HG03175 (cell line): ENCODE measurements at regions not wholly inside any gene's neighbourhood (a gene's known extent, or its start where the extent isn't known, plus 50 kb on each side); places are given as distances from the start of the nearest gene placed in this dataset.
"Not testable (repeated sequence)": the region's sequence is repeated elsewhere in the genome, so short reads cannot be mapped to it uniquely, and the experiment has no call there.

Experiments used
- ATAC-seq: cut with Tn5 transposase; IDR thresholded peaks from one replicate; pipeline ENCODE4 v1.9.1; 2021; ENCODE audit warnings: mild to moderate bottlenecking, moderate library complexity; ENCODE audit not compliant: unreplicated experiment

DNA sequence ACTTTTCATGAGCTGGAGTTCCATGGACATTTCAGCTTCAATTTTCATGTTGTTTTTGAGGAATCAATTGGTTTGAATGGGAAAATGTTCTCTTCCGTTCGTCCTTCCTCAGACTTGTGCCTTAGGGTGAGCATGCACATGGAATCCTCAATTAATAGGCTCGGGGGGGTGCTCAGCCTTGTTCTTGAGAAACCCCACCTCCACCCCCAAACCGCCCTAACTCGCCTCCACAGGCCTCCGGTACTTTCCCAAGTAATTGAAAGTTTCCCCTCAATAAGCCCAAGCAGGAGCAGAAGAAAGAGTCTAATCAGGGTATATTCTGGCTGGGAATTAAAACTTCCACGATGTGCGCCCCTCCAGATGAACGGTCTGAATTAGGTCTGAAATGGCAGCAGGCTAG, 945.2 kb downstream of the GRID1 start:
- no peak for ATAC-seq

DNA sequence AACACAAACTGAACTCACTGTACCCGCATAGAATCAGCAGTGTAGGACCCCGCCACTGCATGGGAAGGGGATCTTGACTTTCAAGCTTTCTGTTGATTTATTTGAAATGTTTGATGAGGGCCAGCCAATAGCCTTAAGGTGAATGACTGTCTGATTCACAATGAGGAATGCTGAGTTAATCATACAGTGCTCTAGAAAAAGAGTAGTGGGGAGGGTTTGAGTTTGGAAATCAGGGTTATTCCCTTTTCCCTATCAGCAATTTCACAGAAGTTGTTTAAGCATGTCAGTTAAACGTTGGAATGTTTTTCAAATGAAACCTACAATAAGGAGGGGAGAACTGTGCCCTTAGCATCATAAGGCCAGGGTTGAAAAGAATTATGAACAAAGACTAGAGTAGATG, 937.5 kb downstream of the GRID1 start:
- ATAC-seq, result no peak

GRCh38 chr10:85430991-85431390, 935.6 kb downstream of the GRID1 start:
- no peak for ATAC-seq

DNA sequence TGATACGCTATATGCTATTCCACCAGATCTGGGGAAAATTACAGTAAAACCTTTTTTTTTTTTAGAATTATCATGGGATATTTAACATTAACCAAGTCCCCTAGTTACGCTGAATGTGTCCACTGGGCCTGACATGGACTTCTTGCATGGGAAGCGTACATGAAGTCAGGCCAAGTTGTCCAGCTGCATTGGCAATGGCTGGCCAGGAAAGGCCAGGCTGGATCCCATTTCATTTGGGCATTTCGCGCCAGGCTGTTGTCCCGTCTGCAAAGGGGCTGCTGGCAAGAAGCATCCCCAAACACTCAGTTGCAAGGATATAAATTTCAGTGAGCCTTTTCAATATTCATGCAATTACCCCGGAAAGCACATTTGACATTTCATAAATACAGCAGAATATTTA, 933.3 kb downstream of the GRID1 start:
- no peak for ATAC-seq

GRCh38 chr10:85444868-85445267, 921.7 kb downstream of the GRID1 start:
- ATAC-seq, result no peak

- ATAC-seq, result no peak
These were observed 920.9 kb downstream of the GRID1 start for GRCh38 chr10:85445702-85446101.

GRCh38 chr10:85446827-85447226, 919.8 kb downstream of the GRID1 start:
- no peak for ATAC-seq

DNA sequence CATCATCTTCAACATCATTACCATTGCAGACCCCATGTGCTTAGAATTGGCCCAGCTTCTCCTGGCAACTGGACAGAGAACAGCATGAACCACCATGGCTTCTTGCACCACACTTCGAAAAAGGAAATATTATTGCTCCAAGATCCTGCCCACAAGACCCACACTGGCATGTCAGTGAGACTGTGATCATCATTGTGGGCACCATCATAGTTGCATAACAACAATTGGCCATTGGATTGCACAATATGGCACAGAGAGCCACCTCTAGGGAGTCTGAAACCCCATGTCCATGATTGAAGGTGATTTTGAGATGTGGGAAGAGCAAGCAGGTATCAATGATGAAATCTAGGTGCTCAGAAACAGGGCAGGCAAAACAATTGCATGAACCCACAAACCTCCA, 918.9 kb downstream of the GRID1 start:
- ATAC-seq, result no peak

GRCh38 chr10:85448716-85449115, 917.9 kb downstream of the GRID1 start:
- no peak for ATAC-seq

- no peak for ATAC-seq
These were observed 912.2 kb downstream of the GRID1 start for GRCh38 chr10:85454386-85454785.

DNA sequence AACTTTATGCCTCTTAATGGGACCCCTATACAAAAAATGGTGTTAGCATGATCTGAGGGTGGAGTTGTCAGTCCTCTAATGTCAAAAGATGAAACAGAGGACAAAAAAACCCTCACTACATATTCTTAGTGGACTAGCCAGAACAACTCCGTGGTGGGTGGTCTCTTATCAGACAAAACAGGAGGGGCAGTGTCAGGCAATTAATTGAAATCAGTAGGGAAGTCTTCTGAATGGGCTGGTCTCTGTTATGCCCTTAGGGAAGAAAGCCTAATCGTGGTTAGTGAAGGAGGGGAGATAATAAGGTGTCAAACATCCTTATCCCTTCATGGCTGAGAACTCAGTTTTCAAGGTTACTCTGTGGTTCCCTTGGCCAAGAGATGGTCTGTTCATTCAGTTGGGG, 909.4 kb downstream of the GRID1 start:
- ATAC-seq, result no peak

- ATAC-seq, result no peak
These were observed 908.3 kb downstream of the GRID1 start for GRCh38 chr10:85458324-85458723.

DNA sequence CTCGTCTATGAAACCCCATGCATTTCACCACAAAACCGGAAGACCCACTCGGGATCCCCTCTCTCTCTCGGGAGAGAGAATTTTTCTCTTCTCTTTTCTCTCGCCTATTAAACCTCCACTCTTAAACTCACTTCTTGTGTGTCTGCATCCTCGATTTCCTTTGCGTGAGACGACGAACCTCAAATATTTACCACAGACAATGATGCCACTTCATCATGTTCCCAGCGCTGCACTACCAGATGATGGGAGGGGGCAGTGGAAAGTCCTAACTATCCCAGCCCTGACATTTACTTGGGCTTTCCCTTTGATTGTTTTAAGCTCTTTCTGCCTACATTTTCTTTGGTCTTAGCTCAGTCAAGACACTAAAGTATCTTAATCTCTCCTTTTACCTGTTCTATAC, 906.7 kb downstream of the GRID1 start:
- no peak for ATAC-seq

GRCh38 chr10:85464336-85464735, 902.3 kb downstream of the GRID1 start:
- ATAC-seq, result no peak

DNA sequence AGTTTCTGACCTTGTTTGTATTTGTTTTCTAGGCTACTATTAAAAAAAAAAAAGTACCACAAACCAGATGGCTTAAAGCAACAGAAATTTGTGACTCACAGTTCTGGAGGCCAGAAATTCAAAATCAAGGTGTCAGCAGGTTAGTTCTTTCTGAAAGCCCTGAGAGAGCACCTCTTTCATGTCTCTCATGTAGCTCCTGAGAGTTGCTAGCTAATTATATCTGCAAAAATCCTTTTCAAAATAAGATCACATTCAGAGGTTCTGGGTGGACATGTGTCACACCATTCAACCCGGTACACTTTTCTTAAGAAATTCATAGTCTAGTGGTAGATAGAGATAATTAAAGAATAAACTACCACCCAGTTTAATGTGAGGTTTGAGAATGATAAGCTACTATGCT, 888.6 kb downstream of the GRID1 start:
- ATAC-seq, result no peak

- ATAC-seq, result no peak
These were observed 876.2 kb downstream of the GRID1 start for GRCh38 chr10:85490431-85490830.

GRCh38 chr10:85491652-85492051, 874.9 kb downstream of the GRID1 start:
- no peak for ATAC-seq

- ATAC-seq, result no peak
These were observed 873.9 kb downstream of the GRID1 start for GRCh38 chr10:85492684-85493083.

GRCh38 chr10:85493703-85494102, 872.9 kb downstream of the GRID1 start:
- no peak for ATAC-seq

- not testable (repeated sequence) for ATAC-seq
These were observed 862.0 kb downstream of the GRID1 start for GRCh38 chr10:85504641-85505040.

- ATAC-seq, result no peak
These were observed 858.4 kb downstream of the GRID1 start for GRCh38 chr10:85508159-85508558.

GRCh38 chr10:85510682-85511081, 855.9 kb downstream of the GRID1 start:
- no peak for ATAC-seq

GRCh38 chr10:85513436-85513835, 853.2 kb downstream of the GRID1 start:
- no peak for ATAC-seq

GRCh38 chr10:85515316-85515715, 851.3 kb downstream of the GRID1 start:
- no peak for ATAC-seq
